Skeletal muscle satellite cell (primary cell): ENCODE measurements at regions not wholly inside any gene's neighbourhood (a gene's known extent, or its start where the extent isn't known, plus 50 kb on each side); places are given as distances from the start of the nearest gene placed in this dataset.

Experiments
- H3K27me3 ChIP-seq: 2 replicates; pipeline ENCODE4 v1.7.0; 2013; ENCODE audit warnings: low read length; ENCODE audit not compliant: control insufficient read depth, insufficient read depth
- H3K36me3 ChIP-seq: 2 replicates; pipeline ENCODE4 v1.7.0; 2013; ENCODE audit warnings: mild to moderate bottlenecking, control low read depth, low read length; ENCODE audit not compliant: insufficient read depth
- H3K4me1 ChIP-seq: 2 replicates; pipeline ENCODE4 v1.7.0; 2013; ENCODE audit warnings: low read length; ENCODE audit not compliant: control insufficient read depth, insufficient read depth
- H3K4me2 ChIP-seq: 2 replicates; pipeline ENCODE4 v1.7.0; 2013; ENCODE audit warnings: mild to moderate bottlenecking, low read length
- H3K4me3 ChIP-seq: 2 replicates; pipeline ENCODE4 v1.7.0; 2013; ENCODE audit warnings: low read length
- H3K9ac ChIP-seq: 2 replicates; pipeline ENCODE4 v1.7.0; 2013; ENCODE audit warnings: mild to moderate bottlenecking, low read depth, low read length, moderate library complexity
- H3K9me3 ChIP-seq: replicated peaks from 2 replicates; pipeline ENCODE4 v1.7.0; 2013; ENCODE audit warnings: mild to moderate bottlenecking, control low read depth, low read length

- Histone ChIP-seq H3K36me3 (no peaks in the 10 kb centered on the region), H3K4me1 (no peaks in the 10 kb centered on the region), H3K9me3 (peaks cover 5% of the 10 kb centered on the region), H3K4me3 (no peak overlapping the region), H3K27me3 (no peaks in the 10 kb centered on the region), H3K4me2 (no peak overlapping the region), H3K9ac (no peak overlapping the region)
Observed at GRCh38 chr10:81034383-81034782, 496.7 kb downstream of the SH2D4B start.

DNA sequence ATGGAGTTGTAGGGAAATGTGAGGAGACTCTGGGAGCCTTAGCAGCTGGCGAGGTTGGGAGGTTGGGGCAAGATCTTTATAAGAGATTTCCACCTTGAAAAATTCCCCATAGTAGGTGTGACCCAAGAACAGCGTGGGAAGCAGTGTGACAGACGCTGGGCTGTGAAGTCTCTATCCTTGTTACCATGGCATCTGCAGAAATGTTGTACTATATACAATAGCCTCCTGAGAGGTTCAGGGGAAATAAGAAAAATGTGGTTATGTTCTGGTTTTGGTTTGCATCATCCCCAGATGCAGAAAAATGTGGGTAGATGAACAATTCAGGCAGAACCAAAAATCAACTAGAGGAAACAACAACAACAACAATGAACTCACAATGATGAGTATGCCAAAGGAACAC is 498.6 kb downstream of the SH2D4B start:
- Histone ChIP-seq H3K27me3 (no peaks in the 10 kb centered on the region), H3K4me3 (no peak overlapping the region), H3K4me2 (no peak overlapping the region), H3K9me3 (peaks cover 5% of the 10 kb centered on the region), H3K9ac (no peak overlapping the region), H3K4me1 (no peaks in the 10 kb centered on the region), H3K36me3 (no peaks in the 10 kb centered on the region)

DNA sequence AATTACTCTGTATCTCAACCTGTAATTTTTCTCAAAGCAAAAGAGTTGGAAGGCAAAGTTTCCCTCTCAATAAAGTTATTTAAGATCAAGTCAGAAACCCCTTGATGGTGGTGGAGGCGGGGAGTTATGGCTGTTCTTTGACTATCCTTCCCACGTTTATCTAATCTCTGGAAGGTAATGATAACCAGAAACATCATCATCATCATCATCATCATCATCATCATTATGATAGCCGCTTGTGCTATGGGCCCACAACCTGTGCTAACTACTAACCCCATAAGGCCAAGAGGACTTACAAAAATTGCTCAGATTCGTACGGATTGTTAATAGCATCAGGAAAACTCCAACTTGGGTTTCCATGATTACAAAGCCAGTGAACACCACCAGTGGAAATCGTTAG is 502.3 kb downstream of the SH2D4B start:
- Histone ChIP-seq H3K4me1 (no peaks in the 10 kb centered on the region), H3K27me3 (no peaks in the 10 kb centered on the region), H3K4me3 (no peak overlapping the region), H3K9ac (no peak overlapping the region), H3K9me3 (peaks cover 10% of the 10 kb centered on the region), H3K36me3 (no peaks in the 10 kb centered on the region), H3K4me2 (no peak overlapping the region)

GRCh38 chr10:81040940-81041339 is 503.2 kb downstream of the SH2D4B start:
- Histone ChIP-seq H3K36me3 (no peaks in the 10 kb centered on the region), H3K27me3 (no peaks in the 10 kb centered on the region), H3K9me3 (peaks cover 7% of the 10 kb centered on the region), H3K4me3 (no peak overlapping the region), H3K9ac (no peak overlapping the region), H3K4me2 (no peak overlapping the region), H3K4me1 (no peaks in the 10 kb centered on the region)

DNA sequence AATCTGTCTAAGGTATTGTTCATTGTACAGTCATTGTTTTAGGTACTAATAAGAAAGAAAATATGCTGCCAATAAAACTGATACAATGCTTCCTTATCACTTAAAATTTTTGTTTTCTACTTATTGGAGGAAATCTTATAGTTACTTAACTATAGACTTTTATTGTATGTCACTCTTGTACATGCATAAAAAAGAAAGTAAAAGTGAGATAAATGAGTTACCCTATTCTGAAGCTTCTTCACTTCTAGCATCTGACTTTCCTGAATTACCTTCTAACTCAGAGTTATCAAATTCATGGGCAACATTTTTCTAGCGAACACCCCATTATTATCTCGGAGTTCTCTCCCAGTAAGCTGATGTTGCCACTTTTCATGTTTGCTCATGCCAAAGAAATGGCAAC is 504.9 kb downstream of the SH2D4B start:
- peaks cover 4% of the 10 kb centered on the region for H3K9me3 ChIP-seq
- no peak overlapping the region for H3K9ac ChIP-seq
- no peaks in the 10 kb centered on the region for H3K27me3 ChIP-seq
- H3K4me1 ChIP-seq = no peaks in the 10 kb centered on the region
- no peak overlapping the region for H3K4me3 ChIP-seq
- H3K4me2 ChIP-seq = no peak overlapping the region
- H3K36me3 ChIP-seq = no peaks in the 10 kb centered on the region

- H3K4me2 ChIP-seq = no peak overlapping the region
- no peaks in the 10 kb centered on the region for H3K4me1 ChIP-seq
- H3K9me3 ChIP-seq = peaks cover 8% of the 10 kb centered on the region
- no peak overlapping the region for H3K4me3 ChIP-seq
- H3K27me3 ChIP-seq = no peaks in the 10 kb centered on the region
- H3K9ac ChIP-seq = no peak overlapping the region
- no peaks in the 10 kb centered on the region for H3K36me3 ChIP-seq
Observed at GRCh38 chr10:81065474-81065873, 527.8 kb downstream of the SH2D4B start.

GRCh38 chr10:81068460-81068859 is 530.8 kb downstream of the SH2D4B start:
- Histone ChIP-seq H3K9ac (no peak overlapping the region), H3K9me3 (peaks cover 6% of the 10 kb centered on the region), H3K27me3 (no peaks in the 10 kb centered on the region)

DNA sequence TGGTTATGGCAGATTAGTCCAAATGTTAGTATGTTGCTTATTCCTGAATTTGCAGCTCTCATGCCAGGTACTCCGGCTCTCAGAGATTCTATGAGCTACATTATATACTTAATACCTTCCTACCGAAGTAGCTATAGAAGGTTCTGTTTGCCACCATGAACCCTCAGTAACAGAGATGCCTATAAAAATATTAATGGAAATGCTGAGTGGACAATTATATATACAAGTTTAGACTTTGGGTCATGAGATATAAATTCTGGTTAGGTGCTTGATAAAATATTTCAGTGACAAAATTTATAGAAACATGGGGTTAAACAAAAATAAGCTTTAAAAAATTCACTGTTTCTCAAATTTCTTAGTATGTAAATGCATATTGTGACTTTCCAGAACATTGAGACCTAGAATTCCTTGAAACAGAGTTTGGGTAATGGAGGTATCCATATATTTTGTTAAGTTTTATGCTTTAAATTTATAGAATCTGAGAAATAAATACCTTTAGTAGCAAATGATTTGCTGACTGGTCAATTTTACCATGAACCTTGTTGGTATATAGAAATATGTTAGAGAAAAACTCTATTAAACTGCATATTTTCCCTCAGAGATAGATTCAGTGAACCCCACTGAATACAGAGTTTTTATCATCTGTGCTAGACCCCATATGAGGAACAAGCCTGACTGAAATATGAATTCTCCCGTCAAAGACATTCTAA is 533.5 kb downstream of the SH2D4B start:
- H3K4me3 ChIP-seq = no peak overlapping the region
- H3K4me1 ChIP-seq = no peaks in the 10 kb centered on the region
- H3K9me3 ChIP-seq = no peaks in the 10 kb centered on the region
- no peak overlapping the region for H3K9ac ChIP-seq
- H3K27me3 ChIP-seq = no peaks in the 10 kb centered on the region
- no peak overlapping the region for H3K4me2 ChIP-seq
- H3K36me3 ChIP-seq = no peaks in the 10 kb centered on the region

More at GRCh38 chr10:81068460-81068859, 530.8 kb downstream of the SH2D4B start:
- Histone ChIP-seq H3K4me3 (no peak overlapping the region), H3K4me2 (no peak overlapping the region), H3K36me3 (no peaks in the 10 kb centered on the region), H3K4me1 (no peaks in the 10 kb centered on the region)

- Histone ChIP-seq H3K9me3 (no peaks in the 10 kb centered on the region), H3K4me2 (no peak overlapping the region), H3K36me3 (no peaks in the 10 kb centered on the region), H3K9ac (no peak overlapping the region), H3K4me1 (no peaks in the 10 kb centered on the region), H3K4me3 (no peak overlapping the region), H3K27me3 (no peaks in the 10 kb centered on the region)
Observed at GRCh38 chr10:81073155-81073554, 535.5 kb downstream of the SH2D4B start.

DNA sequence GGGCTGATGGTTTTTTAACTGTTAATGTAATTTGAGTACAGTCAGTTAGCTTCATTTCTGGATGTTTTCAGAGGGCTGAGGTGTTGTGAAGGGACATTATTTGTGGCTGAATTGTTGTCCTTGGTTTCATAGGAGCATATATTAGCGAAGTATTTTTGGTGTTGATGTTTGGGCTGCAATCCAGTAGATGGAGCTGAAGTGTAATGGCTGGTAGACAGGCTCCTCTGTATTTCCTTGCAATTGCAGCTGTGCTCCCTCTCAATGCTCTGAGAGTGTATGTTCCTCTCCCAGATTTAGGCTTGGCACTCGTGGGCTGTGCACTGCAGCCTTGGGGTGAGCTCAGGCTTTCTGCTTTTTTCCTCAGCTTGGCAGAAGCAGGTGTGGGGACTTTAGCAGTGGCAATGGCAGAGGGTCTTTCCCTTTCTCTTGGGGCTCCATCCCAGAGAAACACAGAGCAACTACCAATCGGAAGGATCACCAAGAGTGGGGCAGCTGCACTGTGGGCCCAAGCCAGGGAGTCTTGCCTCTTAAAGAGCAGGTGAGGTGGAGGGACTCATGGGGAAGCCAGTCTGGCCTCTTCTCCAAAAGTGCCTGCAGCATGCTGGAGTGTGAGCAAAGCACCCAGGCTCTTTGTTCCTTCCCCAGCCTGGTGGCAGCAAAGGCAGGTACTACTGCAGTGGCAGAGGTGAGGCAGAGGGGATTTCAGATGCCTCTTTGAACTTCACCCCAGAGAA is 544.4 kb downstream of the SH2D4B start:
- no peaks in the 10 kb centered on the region for H3K27me3 ChIP-seq
- no peak overlapping the region for H3K9ac ChIP-seq
- H3K36me3 ChIP-seq = no peaks in the 10 kb centered on the region

GRCh38 chr10:81082621-81083376 is 545.1 kb downstream of the SH2D4B start:
- Histone ChIP-seq H3K4me2 (no peak overlapping the region), H3K9ac (no peak overlapping the region), H3K9me3 (peaks cover 3% of the 10 kb centered on the region), H3K36me3 (no peaks in the 10 kb centered on the region), H3K4me1 (no peaks in the 10 kb centered on the region), H3K27me3 (no peaks in the 10 kb centered on the region), H3K4me3 (no peak overlapping the region)

More for the DNA sequence above, 544.4 kb downstream of the SH2D4B start:
- Histone ChIP-seq H3K4me3 (no peak overlapping the region), H3K4me2 (no peak overlapping the region), H3K9me3 (peaks cover 3% of the 10 kb centered on the region), H3K4me1 (no peaks in the 10 kb centered on the region)
